Fibroblast of pulmonary artery (primary cell): ENCODE measurements at regions not wholly inside any gene's neighbourhood (a gene's known extent, or its start where the extent isn't known, plus 50 kb on each side); places are given as distances from the start of the nearest gene placed in this dataset.
"Not testable (repeated sequence)": the region's sequence is repeated elsewhere in the genome, so short reads cannot be mapped to it uniquely, and the experiment has no call there.

ENCODE experiments used
- DNase-seq: peaks from one replicate; pipeline ENCODE4 v3.0.0-alpha.2; 2010; ENCODE audit warnings: low read depth
- H3K4me3 ChIP-seq: replicated peaks from 2 replicates; pipeline ENCODE4 v1.5.1; 2011; ENCODE audit warnings: low read depth, mild to moderate bottlenecking, control low read depth, low read length, moderate library complexity
- TF ChIP-seq, protein P1 (sequence below): IDR thresholded peaks from 2 replicates; pipeline ENCODE4 v1.5.1; 2011; ENCODE audit warnings: mild to moderate bottlenecking, control low read depth, low read length, inconsistent platforms; ENCODE audit errors: missing control alignments

DNA sequence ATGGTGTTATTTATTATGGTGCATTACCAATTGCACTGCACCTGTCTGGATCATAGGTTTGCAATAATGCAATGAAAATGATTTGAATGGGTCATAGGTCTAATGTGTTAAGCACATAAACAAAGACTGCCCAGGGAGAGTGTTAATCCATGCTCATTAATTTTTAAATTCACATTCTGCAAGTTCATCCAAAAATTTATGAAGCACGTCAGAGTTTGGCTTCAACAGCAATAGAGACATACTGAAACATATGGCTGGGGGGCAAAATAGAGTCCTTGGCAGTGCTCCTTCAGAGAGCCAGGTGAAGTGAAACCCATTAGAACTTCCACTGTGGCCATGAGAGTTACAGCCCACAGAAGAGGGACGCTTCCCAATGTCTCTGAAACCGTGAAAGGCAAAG, 441.1 kb downstream of the POM121L12 start:
- H3K4me3 ChIP-seq, result no peak overlapping the region
- DNase-seq, result no peak
- TF ChIP-seq, protein P1, sequence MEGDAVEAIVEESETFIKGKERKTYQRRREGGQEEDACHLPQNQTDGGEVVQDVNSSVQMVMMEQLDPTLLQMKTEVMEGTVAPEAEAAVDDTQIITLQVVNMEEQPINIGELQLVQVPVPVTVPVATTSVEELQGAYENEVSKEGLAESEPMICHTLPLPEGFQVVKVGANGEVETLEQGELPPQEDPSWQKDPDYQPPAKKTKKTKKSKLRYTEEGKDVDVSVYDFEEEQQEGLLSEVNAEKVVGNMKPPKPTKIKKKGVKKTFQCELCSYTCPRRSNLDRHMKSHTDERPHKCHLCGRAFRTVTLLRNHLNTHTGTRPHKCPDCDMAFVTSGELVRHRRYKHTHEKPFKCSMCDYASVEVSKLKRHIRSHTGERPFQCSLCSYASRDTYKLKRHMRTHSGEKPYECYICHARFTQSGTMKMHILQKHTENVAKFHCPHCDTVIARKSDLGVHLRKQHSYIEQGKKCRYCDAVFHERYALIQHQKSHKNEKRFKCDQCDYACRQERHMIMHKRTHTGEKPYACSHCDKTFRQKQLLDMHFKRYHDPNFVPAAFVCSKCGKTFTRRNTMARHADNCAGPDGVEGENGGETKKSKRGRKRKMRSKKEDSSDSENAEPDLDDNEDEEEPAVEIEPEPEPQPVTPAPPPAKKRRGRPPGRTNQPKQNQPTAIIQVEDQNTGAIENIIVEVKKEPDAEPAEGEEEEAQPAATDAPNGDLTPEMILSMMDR, result no peak

DNA sequence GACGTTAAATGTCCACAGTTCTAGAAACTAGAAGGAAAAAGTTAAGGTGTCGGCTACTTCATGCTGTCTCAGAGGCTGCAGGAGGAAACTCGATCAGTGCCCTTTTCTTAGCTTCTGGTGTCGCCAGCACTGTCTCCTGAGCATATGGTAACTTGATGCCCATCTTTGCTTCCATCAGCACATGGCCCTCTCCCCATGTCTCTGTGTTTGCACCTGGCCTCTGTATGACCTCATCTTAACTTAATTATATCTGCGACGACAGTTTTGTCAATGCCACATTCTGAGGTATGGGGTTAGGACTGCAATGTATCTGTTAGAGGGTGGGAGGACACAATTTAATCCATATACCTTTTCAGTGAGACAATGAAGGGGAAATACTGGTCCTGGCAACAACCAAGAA, 449.9 kb downstream of the POM121L12 start:
- TF ChIP-seq, protein P1, result no peak
- H3K4me3 ChIP-seq, result no peak overlapping the region
- DNase-seq, result no peak

DNA sequence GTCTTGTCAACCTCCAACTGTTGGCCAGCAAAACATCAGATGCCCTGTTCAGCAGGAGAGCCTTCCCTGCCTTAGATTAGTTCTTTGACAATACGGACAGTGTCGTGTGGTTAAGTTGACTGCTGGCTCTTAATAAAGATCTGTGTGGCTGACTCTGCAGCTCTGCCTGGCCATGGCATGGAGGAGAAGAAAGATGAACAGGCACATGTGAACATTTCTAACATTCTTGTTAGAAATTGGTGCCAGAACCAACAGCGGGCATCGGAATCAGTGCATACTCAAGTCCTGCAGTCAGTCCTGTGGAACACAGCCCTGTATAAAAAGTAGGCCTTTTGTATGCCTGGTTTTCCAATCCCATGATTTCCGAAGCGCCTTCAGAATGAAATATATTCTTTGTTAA, 455.6 kb downstream of the POM121L12 start:
- no peak overlapping the region for H3K4me3 ChIP-seq
- TF ChIP-seq, protein P1, result no peak
- DNase-seq, result no peak

DNA sequence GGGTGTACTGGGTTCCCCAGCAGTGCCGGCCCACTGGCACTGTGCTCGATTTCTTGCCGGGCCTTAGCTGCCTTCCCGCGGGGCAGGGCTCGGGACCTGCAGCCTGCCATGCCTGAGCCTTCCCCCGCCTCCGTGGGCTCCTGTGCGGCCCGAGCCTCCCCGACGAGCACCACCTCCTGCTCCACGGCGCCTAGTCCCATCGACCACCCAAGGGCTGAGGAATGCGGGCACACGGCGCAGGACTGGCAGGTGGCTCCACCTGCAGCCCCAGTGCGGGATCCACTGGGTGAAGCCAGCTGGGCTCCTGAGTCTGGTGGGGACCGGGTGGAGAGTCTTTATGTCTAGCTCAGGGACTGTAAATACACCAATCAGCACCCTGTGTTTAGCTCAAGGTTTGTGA, 459.7 kb downstream of the POM121L12 start:
- not testable (repeated sequence) for H3K4me3 ChIP-seq, DNase-seq

DNA sequence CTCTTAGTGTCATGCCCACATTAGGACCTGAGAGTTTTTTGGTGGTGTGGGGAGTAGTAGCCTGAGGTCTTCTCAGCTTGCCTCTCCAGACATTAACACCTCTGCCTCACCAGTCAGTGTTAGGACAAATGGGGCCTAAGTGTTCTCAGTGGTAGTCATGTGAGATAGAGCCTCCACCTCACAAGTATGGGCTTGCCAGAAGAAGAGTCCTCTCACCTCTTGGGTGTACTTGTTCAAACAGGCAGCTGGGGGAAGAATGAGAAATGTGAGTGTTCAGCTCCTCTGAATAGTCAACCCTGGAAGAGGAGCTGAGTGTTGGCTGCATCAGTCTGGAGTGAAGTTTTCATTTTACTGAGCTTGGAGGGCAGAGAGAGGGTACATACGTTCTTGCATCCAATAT, 464.6 kb downstream of the POM121L12 start:
- no peak for DNase-seq
- H3K4me3 ChIP-seq, result no peak overlapping the region
- TF ChIP-seq, protein P1, result no peak

DNA sequence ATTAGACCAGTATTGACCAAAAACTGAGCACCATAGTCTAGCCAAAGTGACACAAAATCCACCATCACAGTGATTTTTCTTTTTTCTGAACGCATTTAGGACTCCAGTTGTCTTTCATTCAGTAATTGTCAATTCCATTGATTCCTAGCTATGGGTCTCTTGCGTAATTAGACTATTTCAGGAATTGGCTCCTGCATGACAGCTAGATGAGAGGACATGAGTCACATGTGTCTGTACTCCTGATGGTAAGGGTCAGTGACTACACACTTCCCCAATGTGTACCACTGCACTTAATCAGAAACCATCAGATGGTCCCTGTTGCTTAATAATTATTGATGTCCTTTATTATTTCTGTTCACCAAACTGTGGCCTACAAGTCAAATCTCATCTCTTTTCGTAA, 469.5 kb downstream of the POM121L12 start:
- TF ChIP-seq, protein P1, result no peak
- H3K4me3 ChIP-seq, result no peak overlapping the region
- no peak for DNase-seq

DNA sequence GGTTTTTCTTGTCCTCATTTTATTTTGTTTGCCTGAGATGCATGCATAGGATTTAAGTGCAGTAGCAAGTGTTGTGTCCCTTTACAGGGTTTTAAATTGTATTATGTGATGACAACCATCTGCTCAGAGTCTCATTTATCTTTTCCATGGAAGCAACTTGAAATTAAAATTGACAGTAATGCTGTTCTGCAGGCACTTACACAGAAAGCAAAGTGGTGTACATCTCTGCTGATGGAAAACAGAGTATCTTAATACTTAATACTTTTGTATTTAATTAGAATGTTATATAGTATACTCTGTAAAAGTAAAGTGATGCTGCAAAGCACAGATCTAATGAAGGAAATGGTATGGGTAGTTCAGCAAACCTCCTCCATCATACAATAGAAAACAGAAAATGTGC, 482.9 kb downstream of the POM121L12 start:
- no peak overlapping the region for H3K4me3 ChIP-seq
- TF ChIP-seq, protein P1, result no peak
- DNase-seq, result no peak

DNA sequence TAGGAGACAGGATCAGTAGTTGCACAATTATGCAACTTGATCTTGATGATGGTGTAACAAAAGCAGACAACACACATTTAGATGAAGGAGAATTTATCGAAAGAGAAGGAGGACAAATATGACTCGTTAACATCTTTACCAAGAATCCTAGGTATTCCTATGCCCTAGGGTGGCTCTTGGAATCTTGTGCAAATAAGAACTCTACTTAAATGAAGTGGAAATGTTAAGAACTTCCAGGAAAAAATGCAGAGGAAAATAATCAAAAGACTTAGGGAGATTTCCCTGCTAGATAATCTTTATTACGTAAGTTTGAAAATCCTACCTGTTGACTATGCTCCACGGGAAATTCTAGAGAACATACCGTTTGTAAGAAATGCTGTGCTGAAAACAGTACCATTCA, 485.4 kb downstream of the POM121L12 start:
- TF ChIP-seq, protein P1, result no peak
- H3K4me3 ChIP-seq, result no peak overlapping the region
- no peak for DNase-seq
